NCI-H2081 treated with DMSO at 0.1 percent for 48 hours (cell line): ENCODE measurements at regions not wholly inside any gene's neighbourhood (a gene's known extent, or its start where the extent isn't known, plus 50 kb on each side); places are given as distances from the start of the nearest gene placed in this dataset.

Source experiments
- DNase-seq: peaks from one replicate; lab custom pipeline; 2025; lab: John Stamatoyannopoulos, UW

- DNase-seq = no peak
These were observed 54.6 kb upstream of the FAM3C start for GRCh38 chr7:121450631-121451198.

- DNase-seq = no peak
These were observed 53.7 kb upstream of the FAM3C start for GRCh38 chr7:121449735-121450240.

- no peak for DNase-seq
These were observed 53.2 kb upstream of the FAM3C start for GRCh38 chr7:121449329-121449728.

- no peak for DNase-seq
These were observed 52.3 kb upstream of the FAM3C start for GRCh38 chr7:121448429-121448828.

- no peak for DNase-seq
These were observed 51.8 kb upstream of the FAM3C start for GRCh38 chr7:121447911-121448300.

GRCh38 chr7:121447243-121447910, 51.3 kb upstream of the FAM3C start:
- DNase-seq = no peak

GRCh38 chr7:121446526-121446925, 50.4 kb upstream of the FAM3C start:
- no peak for DNase-seq
